Gastrocnemius medialis (tissue), 4 donors: ENCODE measurements at regions not wholly inside any gene's neighbourhood (a gene's known extent, or its start where the extent isn't known, plus 50 kb on each side); places are given as distances from the start of the nearest gene placed in this dataset.

ENCODE experiments used
- ATAC-seq, 2 donors: fragments of 150-250 bp; one replicate each; pipeline ENCODE4 v1.9.1; 2016
- DNase-seq, 2 donors: peaks; one replicate each; pipeline ENCODE4 v3.0.0-alpha.2; 2019
- H3K27ac ChIP-seq, 4 donors: fragments of 200-600 bp; sonication (generic); 1 replicate in 1 of 4; 2 replicates in 3 of 4; pipeline ENCODE4 v1.5.1; 2016 to 2018; ENCODE audit warnings: mild to moderate bottlenecking in 2 of 4, moderate library complexity in 1 of 4
- H3K27me3 ChIP-seq, 3 donors: fragments of 200-600 bp; sonication (generic) in 2 of 3; 1 replicate in 1 of 3; 2 replicates in 2 of 3; pipeline versions ENCODE4 v1.5.1 to v1.6.0; 2016 to 2019; ENCODE audit warnings: mild to moderate bottlenecking in 1 of 3, moderate library complexity in 1 of 3
- H3K36me3 ChIP-seq, 2 donors: fragments of 200-600 bp; sonication (generic) in 1 of 2; one replicate each; pipeline ENCODE4 v1.5.1; 2017 to 2018
- H3K4me1 ChIP-seq, 2 donors: fragments of 200-600 bp; sonication (generic) in 1 of 2; one replicate each; pipeline ENCODE4 v1.5.1; 2016 to 2017; ENCODE audit warnings: mild to moderate bottlenecking in 2 of 2
- H3K4me3 ChIP-seq, 4 donors: fragments of 200-600 bp; sonication (generic) in 3 of 4; 1 replicate in 1 of 4; 2 replicates in 3 of 4; pipeline ENCODE4 v1.5.1; 2016 to 2019; ENCODE audit warnings: mild to moderate bottlenecking in 2 of 4
- H3K9me3 ChIP-seq, 3 donors: fragments of 200-600 bp; sonication (generic) in 2 of 3; 1 replicate in 1 of 3; 2 replicates in 2 of 3; pipeline ENCODE4 v1.5.1; 2016 to 2019
- POLR2A ChIP-seq, 2 donors: fragments of 450-650 bp; IDR thresholded peaks; one replicate each; pipeline ENCODE4 v1.6.1; 2017; ENCODE audit warnings: antibody characterized with exemption in 2 of 2, mild to moderate bottlenecking in 2 of 2, moderate library complexity in 2 of 2
- in situ Hi-C, 4 donors: fragments of 200-750 bp; cut with MboI; loops; one replicate each; pipeline versions ENCODE4 v1.15.0 to v1.8.0; 2017; ENCODE audit warnings: low sequenced_read_pairs in 4 of 4
- intact Hi-C: fragments of 100-400 bp; cut with DNase I; formaldehyde crosslinking; loops from one replicate; pipeline ENCODE4 v1.15.1; 2023; ENCODE audit warnings: low total_unique reads
- TF ChIP-seq, protein P1 (sequence below), 5 experiments: fragments of 450-650 bp in 3 of 5; fragments of 200-600 bp in 2 of 5; sonication (generic) in 2 of 5; IDR thresholded peaks in 4 of 5; conservative IDR thresholded peaks in 1 of 5; 1 replicate in 4 of 5; 2 replicates in 1 of 5; pipeline ENCODE4 v1.5.1; 2016 to 2019; ENCODE audit warnings: antibody characterized with exemption in 5 of 5, mild to moderate bottlenecking in 3 of 5, moderate library complexity in 3 of 5

DNA sequence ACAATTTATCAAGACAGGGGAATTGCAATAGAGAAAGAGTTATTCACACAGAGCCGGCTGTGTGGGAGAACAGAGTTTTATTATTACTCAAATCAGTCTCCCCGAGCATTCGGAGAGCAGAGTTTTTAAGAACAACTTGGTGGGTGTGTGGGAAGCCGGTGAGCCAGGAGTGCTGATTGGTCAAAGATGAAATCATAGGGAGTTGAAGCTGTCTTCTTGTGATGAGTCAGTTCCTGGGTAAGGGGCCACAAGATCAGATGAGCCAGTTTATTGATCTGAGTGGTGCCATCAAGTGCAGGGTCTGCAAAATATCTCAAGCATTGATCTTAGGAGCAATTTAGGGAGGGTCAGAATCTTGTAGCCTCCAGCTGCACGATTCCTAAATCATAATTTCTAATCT is 50.0 kb upstream of the ECI2 start:
- DNase-seq (no peak), ATAC-seq (no peak)
- no peak overlapping the region for H3K4me3 ChIP-seq
- no peaks in the 10 kb centered on the region for H3K4me1 ChIP-seq
- H3K27ac ChIP-seq, result no peak overlapping the region
- TF ChIP-seq, protein P1, sequence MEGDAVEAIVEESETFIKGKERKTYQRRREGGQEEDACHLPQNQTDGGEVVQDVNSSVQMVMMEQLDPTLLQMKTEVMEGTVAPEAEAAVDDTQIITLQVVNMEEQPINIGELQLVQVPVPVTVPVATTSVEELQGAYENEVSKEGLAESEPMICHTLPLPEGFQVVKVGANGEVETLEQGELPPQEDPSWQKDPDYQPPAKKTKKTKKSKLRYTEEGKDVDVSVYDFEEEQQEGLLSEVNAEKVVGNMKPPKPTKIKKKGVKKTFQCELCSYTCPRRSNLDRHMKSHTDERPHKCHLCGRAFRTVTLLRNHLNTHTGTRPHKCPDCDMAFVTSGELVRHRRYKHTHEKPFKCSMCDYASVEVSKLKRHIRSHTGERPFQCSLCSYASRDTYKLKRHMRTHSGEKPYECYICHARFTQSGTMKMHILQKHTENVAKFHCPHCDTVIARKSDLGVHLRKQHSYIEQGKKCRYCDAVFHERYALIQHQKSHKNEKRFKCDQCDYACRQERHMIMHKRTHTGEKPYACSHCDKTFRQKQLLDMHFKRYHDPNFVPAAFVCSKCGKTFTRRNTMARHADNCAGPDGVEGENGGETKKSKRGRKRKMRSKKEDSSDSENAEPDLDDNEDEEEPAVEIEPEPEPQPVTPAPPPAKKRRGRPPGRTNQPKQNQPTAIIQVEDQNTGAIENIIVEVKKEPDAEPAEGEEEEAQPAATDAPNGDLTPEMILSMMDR (IDR thresholded peaks at IDR 0.05 in 4 of 5, conservative IDR thresholded peaks at IDR 0.05 in 1 of 5), result no peak
- TF ChIP-seq POLR2A (IDR thresholded peaks at IDR 0.05), result no peak
- in situ Hi-C loops (no loop called here), intact Hi-C loops (no loop called here)
- no peaks in the 10 kb centered on the region for H3K36me3 ChIP-seq
- no peaks in the 10 kb centered on the region for H3K27me3 ChIP-seq
- no peaks in the 10 kb centered on the region for H3K9me3 ChIP-seq
